ENCODE measurements at regions not wholly inside any gene's neighbourhood (a gene's known extent, or its start where the extent isn't known, plus 50 kb on each side); places are given as distances from the start of the nearest gene placed in this dataset.
"Not testable (repeated sequence)": the region's sequence is repeated elsewhere in the genome, so short reads cannot be mapped to it uniquely, and the experiment has no call there.

- TF ChIP-seq POLR2A, CTCF (IDR thresholded peaks at IDR 0.05): not testable (repeated sequence)
These were observed 233.3 kb downstream of the CRLF2 start for GRCh38 chrX:979127-979526.
